ENCODE measurements at regions not wholly inside any gene's neighbourhood (a gene's known extent, or its start where the extent isn't known, plus 50 kb on each side); places are given as distances from the start of the nearest gene placed in this dataset.
"Not testable (repeated sequence)": the region's sequence is repeated elsewhere in the genome, so short reads cannot be mapped to it uniquely, and the experiment has no call there.

GRCh38 chr4:36610628-36611027 lies 329.2 kb downstream of the DTHD1 start:
- H3K9me3 ChIP-seq, result peaks cover 0 to 15% (median 8%) of the 10 kb centered on the region in 4 donors
- intact Hi-C loops (cut with DNase I; ENCODE audit: low total_unique reads), result no loop called here
- no peak overlapping the region for H3K27ac ChIP-seq
- no peaks in the 10 kb centered on the region for H3K36me3 ChIP-seq
- H3K4me3 ChIP-seq, result no peak overlapping the region
- TF ChIP-seq POLR2A (IDR thresholded peaks at IDR 0.05) (no peak), EP300 (IDR thresholded peaks at IDR 0.05) (no peak), POLR2AphosphoS5 (IDR thresholded peaks at IDR 0.05) (no peak)
- TF ChIP-seq, protein P1, sequence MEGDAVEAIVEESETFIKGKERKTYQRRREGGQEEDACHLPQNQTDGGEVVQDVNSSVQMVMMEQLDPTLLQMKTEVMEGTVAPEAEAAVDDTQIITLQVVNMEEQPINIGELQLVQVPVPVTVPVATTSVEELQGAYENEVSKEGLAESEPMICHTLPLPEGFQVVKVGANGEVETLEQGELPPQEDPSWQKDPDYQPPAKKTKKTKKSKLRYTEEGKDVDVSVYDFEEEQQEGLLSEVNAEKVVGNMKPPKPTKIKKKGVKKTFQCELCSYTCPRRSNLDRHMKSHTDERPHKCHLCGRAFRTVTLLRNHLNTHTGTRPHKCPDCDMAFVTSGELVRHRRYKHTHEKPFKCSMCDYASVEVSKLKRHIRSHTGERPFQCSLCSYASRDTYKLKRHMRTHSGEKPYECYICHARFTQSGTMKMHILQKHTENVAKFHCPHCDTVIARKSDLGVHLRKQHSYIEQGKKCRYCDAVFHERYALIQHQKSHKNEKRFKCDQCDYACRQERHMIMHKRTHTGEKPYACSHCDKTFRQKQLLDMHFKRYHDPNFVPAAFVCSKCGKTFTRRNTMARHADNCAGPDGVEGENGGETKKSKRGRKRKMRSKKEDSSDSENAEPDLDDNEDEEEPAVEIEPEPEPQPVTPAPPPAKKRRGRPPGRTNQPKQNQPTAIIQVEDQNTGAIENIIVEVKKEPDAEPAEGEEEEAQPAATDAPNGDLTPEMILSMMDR (IDR thresholded peaks at IDR 0.05), result no peak
- no peaks in the 10 kb centered on the region for H3K27me3 ChIP-seq
- DNase-seq, result no peak
- WGBS, 5 donors, result 66 to 85% (median 80%) methylated on average over 2 of the region's 2 CpGs
- no peaks in the 10 kb centered on the region for H3K4me1 ChIP-seq

GRCh38 chr4:36613142-36613541 lies 331.7 kb downstream of the DTHD1 start:
- H3K36me3 ChIP-seq; DNase-seq; H3K27ac ChIP-seq; H3K27me3 ChIP-seq; H3K4me1 ChIP-seq; H3K4me3 ChIP-seq; intact Hi-C loops (cut with DNase I; ENCODE audit: low total_unique reads): not testable (repeated sequence)
- WGBS, 5 donors, result 81 to 92% (median 88%) methylated on average over 2 of the region's 2 CpGs
- H3K9me3 ChIP-seq, result peaks cover 0 to 15% (median 8%) of the 10 kb centered on the region in 4 donors

DNA sequence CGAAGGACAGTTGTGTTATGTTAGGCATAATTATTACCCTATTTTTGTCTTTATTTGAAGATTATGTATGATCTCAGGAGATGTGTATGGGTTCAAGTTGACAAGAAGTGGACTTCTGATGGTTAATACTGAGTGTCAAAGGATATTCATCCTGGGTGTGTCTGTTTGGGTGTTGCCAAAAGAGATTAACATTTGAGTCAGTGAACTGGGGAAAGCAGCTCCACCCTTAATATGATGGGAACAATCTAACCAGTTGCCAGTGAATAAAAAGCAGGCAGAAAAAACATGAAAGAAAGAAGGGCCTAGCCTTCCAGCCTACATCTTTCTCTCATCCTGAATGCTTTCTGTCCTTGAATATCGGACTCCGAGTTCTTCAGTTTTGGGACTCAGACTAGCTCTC lies 332.6 kb downstream of the DTHD1 start:
- Histone ChIP-seq H3K9me3 (peaks cover 0 to 15% (median 8%) of the 10 kb centered on the region in 4 donors), H3K27ac (no peak overlapping the region), H3K4me1 (no peaks in the 10 kb centered on the region), H3K4me3 (no peak overlapping the region), H3K27me3 (no peaks in the 10 kb centered on the region), H3K36me3 (no peaks in the 10 kb centered on the region)
- intact Hi-C loops (cut with DNase I; ENCODE audit: low total_unique reads), result no loop called here
- no peak for DNase-seq
- TF ChIP-seq POLR2AphosphoS5 (IDR thresholded peaks at IDR 0.05) (no peak), EP300 (IDR thresholded peaks at IDR 0.05) (no peak), POLR2A (IDR thresholded peaks at IDR 0.05) (no peak)
- TF ChIP-seq, protein P1 (IDR thresholded peaks at IDR 0.05), result no peak
- 85 to 94% (median 92%) methylated on average over 3 of the region's 3 CpGs for WGBS, 5 donors

GRCh38 chr4:36618102-36618501 lies 336.7 kb downstream of the DTHD1 start:
- Histone ChIP-seq H3K36me3 (no peaks in the 10 kb centered on the region), H3K27me3 (no peaks in the 10 kb centered on the region), H3K4me1 (no peaks in the 10 kb centered on the region), H3K9me3 (no peaks in the 10 kb centered on the region), H3K4me3 (no peak overlapping the region), H3K27ac (no peak overlapping the region)
- no peak for DNase-seq
- intact Hi-C loops (cut with DNase I; ENCODE audit: low total_unique reads), result no loop called here
- WGBS, 5 donors, result 46 to 72% (median 64%) methylated on average over 1 of the region's 1 CpG
- TF ChIP-seq, protein P1 (IDR thresholded peaks at IDR 0.05), result no peak
- TF ChIP-seq POLR2AphosphoS5 (IDR thresholded peaks at IDR 0.05), result no peak
- TF ChIP-seq POLR2A (IDR thresholded peaks at IDR 0.05), result no peak
- no peak for TF ChIP-seq EP300 (IDR thresholded peaks at IDR 0.05)

- no peaks in the 10 kb centered on the region for H3K9me3 ChIP-seq
- H3K27me3 ChIP-seq, result no peaks in the 10 kb centered on the region
- H3K27ac ChIP-seq, result no peak overlapping the region
- DNase-seq, result no peak
- TF ChIP-seq POLR2AphosphoS5 (IDR thresholded peaks at IDR 0.05) (no peak), POLR2A (IDR thresholded peaks at IDR 0.05) (no peak), EP300 (IDR thresholded peaks at IDR 0.05) (no peak)
- TF ChIP-seq, protein P1 (IDR thresholded peaks at IDR 0.05), result no peak
- no peaks in the 10 kb centered on the region for H3K36me3 ChIP-seq
- intact Hi-C loops (cut with DNase I; ENCODE audit: low total_unique reads), result no loop called here
- no peak overlapping the region for H3K4me3 ChIP-seq
- H3K4me1 ChIP-seq, result no peaks in the 10 kb centered on the region
These were observed 342.6 kb downstream of the DTHD1 start for GRCh38 chr4:36624030-36624429.

Measured in stomach (tissue), 8 donors.